ENCODE measurements at regions not wholly inside any gene's neighbourhood (a gene's known extent, or its start where the extent isn't known, plus 50 kb on each side); places are given as distances from the start of the nearest gene placed in this dataset.
A peak's percentile ranks its signal among the peaks of the same experiment; 100 is the strongest.

GRCh38 chr10:127797339-127797738, 60.4 kb downstream of the FOXI2 start:
- H3K27ac ChIP-seq: no peak overlapping the region
- H3K27me3 ChIP-seq: no peaks in the 10 kb centered on the region
- H3K4me2 ChIP-seq: no peak overlapping the region
- no peaks in the 10 kb centered on the region for H4K20me1 ChIP-seq
- no peak overlapping the region for H3K9ac ChIP-seq
- TF ChIP-seq Cebpa-rat (IDR thresholded peaks at IDR 0.05): no peak
- peaks cover 8% of the 10 kb centered on the region for H3K4me1 ChIP-seq
- H3K4me3 ChIP-seq: no peak overlapping the region
- H3K36me3 ChIP-seq: no peaks in the 10 kb centered on the region
- H3K9me3 ChIP-seq: peaks cover 9% of the 10 kb centered on the region

GRCh38 chr10:127798111-127798510, 61.1 kb downstream of the FOXI2 start:
- Histone ChIP-seq H4K20me1 (no peaks in the 10 kb centered on the region), H3K27ac (no peak overlapping the region), H3K27me3 (no peaks in the 10 kb centered on the region), H3K4me3 (no peak overlapping the region), H3K4me1 (peaks cover 8% of the 10 kb centered on the region), H3K36me3 (no peaks in the 10 kb centered on the region), H3K9me3 (peaks cover 8% of the 10 kb centered on the region; the same call in 1 of the 2 replicates), H3K4me2 (peak overlapping the region; percentile 57), H3K9ac (no peak overlapping the region)
- no peak for TF ChIP-seq Cebpa-rat (IDR thresholded peaks at IDR 0.05)

- no peak overlapping the region for H3K27ac ChIP-seq
- peaks cover 8% of the 10 kb centered on the region for H3K4me1 ChIP-seq
- no peak overlapping the region for H3K9ac ChIP-seq
- H4K20me1 ChIP-seq: no peaks in the 10 kb centered on the region
- no peaks in the 10 kb centered on the region for H3K9me3 ChIP-seq
- H3K36me3 ChIP-seq: no peaks in the 10 kb centered on the region
- no peaks in the 10 kb centered on the region for H3K27me3 ChIP-seq
- no peak for TF ChIP-seq Cebpa-rat (IDR thresholded peaks at IDR 0.05)
- H3K4me3 ChIP-seq: no peak overlapping the region
- H3K4me2 ChIP-seq: no peak overlapping the region
These were observed 64.3 kb downstream of the FOXI2 start for GRCh38 chr10:127801302-127801701.

GRCh38 chr10:127802531-127803095, 65.6 kb downstream of the FOXI2 start:
- H3K9ac ChIP-seq: no peak overlapping the region
- no peak overlapping the region for H3K27ac ChIP-seq
- H3K4me1 ChIP-seq: peaks cover 8% of the 10 kb centered on the region
- H4K20me1 ChIP-seq: no peaks in the 10 kb centered on the region
- H3K4me3 ChIP-seq: no peak overlapping the region
- no peaks in the 10 kb centered on the region for H3K9me3 ChIP-seq
- H3K4me2 ChIP-seq: no peak overlapping the region
- H3K27me3 ChIP-seq: no peaks in the 10 kb centered on the region
- no peaks in the 10 kb centered on the region for H3K36me3 ChIP-seq
- TF ChIP-seq Cebpa-rat (IDR thresholded peaks at IDR 0.05): no peak

GRCh38 chr10:127804696-127805095, 67.7 kb downstream of the FOXI2 start:
- Histone ChIP-seq H3K9me3 (peaks cover 7% of the 10 kb centered on the region; the same call in 1 of the 2 replicates), H4K20me1 (no peaks in the 10 kb centered on the region), H3K27ac (no peak overlapping the region), H3K4me1 (no peaks in the 10 kb centered on the region), H3K27me3 (no peaks in the 10 kb centered on the region), H3K4me3 (no peak overlapping the region), H3K36me3 (no peaks in the 10 kb centered on the region), H3K9ac (no peak overlapping the region), H3K4me2 (no peak overlapping the region)
- TF ChIP-seq Cebpa-rat (IDR thresholded peaks at IDR 0.05): no peak

GRCh38 chr10:127805950-127806349, 69.0 kb downstream of the FOXI2 start:
- no peak overlapping the region for H3K9ac ChIP-seq
- no peak overlapping the region for H3K27ac ChIP-seq
- no peak overlapping the region for H3K4me2 ChIP-seq
- peaks cover 7% of the 10 kb centered on the region; the same call in 1 of the 2 replicates for H3K9me3 ChIP-seq
- no peaks in the 10 kb centered on the region for H3K36me3 ChIP-seq
- H3K4me3 ChIP-seq: no peak overlapping the region
- no peaks in the 10 kb centered on the region for H3K27me3 ChIP-seq
- no peaks in the 10 kb centered on the region for H3K4me1 ChIP-seq
- no peaks in the 10 kb centered on the region for H4K20me1 ChIP-seq
- no peak for TF ChIP-seq Cebpa-rat (IDR thresholded peaks at IDR 0.05)

GRCh38 chr10:127812041-127812440, 75.1 kb downstream of the FOXI2 start:
- Histone ChIP-seq H3K9me3 (peaks cover 7% of the 10 kb centered on the region; the same call in 1 of the 2 replicates), H3K9ac (no peak overlapping the region), H3K4me2 (no peak overlapping the region), H3K36me3 (no peaks in the 10 kb centered on the region), H3K27ac (no peak overlapping the region), H3K4me1 (no peaks in the 10 kb centered on the region), H3K4me3 (no peak overlapping the region), H3K27me3 (no peaks in the 10 kb centered on the region), H4K20me1 (no peaks in the 10 kb centered on the region)
- no peak for TF ChIP-seq Cebpa-rat (IDR thresholded peaks at IDR 0.05)

GRCh38 chr10:127813290-127813689, 76.3 kb downstream of the FOXI2 start:
- H3K27me3 ChIP-seq: no peaks in the 10 kb centered on the region
- peaks cover 7% of the 10 kb centered on the region; the same call in 1 of the 2 replicates for H3K9me3 ChIP-seq
- no peaks in the 10 kb centered on the region for H3K36me3 ChIP-seq
- H3K9ac ChIP-seq: no peak overlapping the region
- H3K4me3 ChIP-seq: no peak overlapping the region
- H4K20me1 ChIP-seq: no peaks in the 10 kb centered on the region
- H3K27ac ChIP-seq: no peak overlapping the region
- H3K4me1 ChIP-seq: no peaks in the 10 kb centered on the region
- no peak overlapping the region for H3K4me2 ChIP-seq
- TF ChIP-seq Cebpa-rat (IDR thresholded peaks at IDR 0.05): no peak

- Histone ChIP-seq H3K4me1 (no peaks in the 10 kb centered on the region), H3K4me2 (no peak overlapping the region), H4K20me1 (no peaks in the 10 kb centered on the region), H3K9ac (no peak overlapping the region), H3K36me3 (no peaks in the 10 kb centered on the region), H3K9me3 (no peaks in the 10 kb centered on the region), H3K27me3 (no peaks in the 10 kb centered on the region), H3K27ac (no peak overlapping the region), H3K4me3 (no peak overlapping the region)
- TF ChIP-seq Cebpa-rat (IDR thresholded peaks at IDR 0.05): no peak
These were observed 77.6 kb downstream of the CLRN3 start for GRCh38 chr10:127815147-127815546.

- no peak for TF ChIP-seq Cebpa-rat (IDR thresholded peaks at IDR 0.05)
- Histone ChIP-seq H3K27ac (no peak overlapping the region), H3K4me3 (no peak overlapping the region), H3K9ac (no peak overlapping the region), H3K4me1 (no peaks in the 10 kb centered on the region), H3K9me3 (peaks cover 22% of the 10 kb centered on the region), H3K4me2 (no peak overlapping the region), H4K20me1 (no peaks in the 10 kb centered on the region), H3K36me3 (no peaks in the 10 kb centered on the region), H3K27me3 (no peaks in the 10 kb centered on the region)
These were observed 67.9 kb downstream of the CLRN3 start for GRCh38 chr10:127824826-127825225.
